ENCODE measurements at regions not wholly inside any gene's neighbourhood (a gene's known extent, or its start where the extent isn't known, plus 50 kb on each side); places are given as distances from the start of the nearest gene placed in this dataset.

DNA sequence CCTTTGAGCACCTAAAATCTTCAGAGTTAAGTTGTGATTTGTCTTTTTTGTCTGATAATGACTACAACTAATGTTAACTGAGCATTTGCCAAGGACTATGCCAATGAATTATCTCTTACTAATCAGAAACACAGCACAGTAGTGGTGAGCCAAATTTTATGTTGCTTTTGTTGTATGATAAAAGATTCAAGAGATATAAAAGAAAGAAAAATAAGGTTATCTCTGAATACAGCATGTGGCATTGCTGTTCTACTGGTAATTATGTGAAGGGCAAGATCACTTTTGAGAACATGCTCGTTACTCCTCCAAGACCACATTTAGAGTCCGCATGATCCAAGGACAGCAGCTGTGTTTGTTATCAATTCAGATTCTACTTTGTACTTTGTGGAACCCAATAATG, 133.4 kb upstream of the MYLIP start:
- no peaks in the 10 kb centered on the region for H3K36me3 ChIP-seq
- intact Hi-C loops (cut with DNase I; ENCODE audit: low total_unique reads), result no loop called here
- TF ChIP-seq, protein P1, sequence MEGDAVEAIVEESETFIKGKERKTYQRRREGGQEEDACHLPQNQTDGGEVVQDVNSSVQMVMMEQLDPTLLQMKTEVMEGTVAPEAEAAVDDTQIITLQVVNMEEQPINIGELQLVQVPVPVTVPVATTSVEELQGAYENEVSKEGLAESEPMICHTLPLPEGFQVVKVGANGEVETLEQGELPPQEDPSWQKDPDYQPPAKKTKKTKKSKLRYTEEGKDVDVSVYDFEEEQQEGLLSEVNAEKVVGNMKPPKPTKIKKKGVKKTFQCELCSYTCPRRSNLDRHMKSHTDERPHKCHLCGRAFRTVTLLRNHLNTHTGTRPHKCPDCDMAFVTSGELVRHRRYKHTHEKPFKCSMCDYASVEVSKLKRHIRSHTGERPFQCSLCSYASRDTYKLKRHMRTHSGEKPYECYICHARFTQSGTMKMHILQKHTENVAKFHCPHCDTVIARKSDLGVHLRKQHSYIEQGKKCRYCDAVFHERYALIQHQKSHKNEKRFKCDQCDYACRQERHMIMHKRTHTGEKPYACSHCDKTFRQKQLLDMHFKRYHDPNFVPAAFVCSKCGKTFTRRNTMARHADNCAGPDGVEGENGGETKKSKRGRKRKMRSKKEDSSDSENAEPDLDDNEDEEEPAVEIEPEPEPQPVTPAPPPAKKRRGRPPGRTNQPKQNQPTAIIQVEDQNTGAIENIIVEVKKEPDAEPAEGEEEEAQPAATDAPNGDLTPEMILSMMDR (IDR thresholded peaks at IDR 0.05), result no peak
- TF ChIP-seq POLR2A (IDR thresholded peaks at IDR 0.05), result no peak
- H3K9me3 ChIP-seq, result no peaks in the 10 kb centered on the region
- DNase-seq, result no peak
- no peak overlapping the region for H3K4me3 ChIP-seq
- H3K27me3 ChIP-seq, result no peaks in the 10 kb centered on the region
- peak overlapping the region in 1 of 2 donors; percentile 11 for H3K27ac ChIP-seq
- H3K4me1 ChIP-seq, result no peaks in the 10 kb centered on the region

DNA sequence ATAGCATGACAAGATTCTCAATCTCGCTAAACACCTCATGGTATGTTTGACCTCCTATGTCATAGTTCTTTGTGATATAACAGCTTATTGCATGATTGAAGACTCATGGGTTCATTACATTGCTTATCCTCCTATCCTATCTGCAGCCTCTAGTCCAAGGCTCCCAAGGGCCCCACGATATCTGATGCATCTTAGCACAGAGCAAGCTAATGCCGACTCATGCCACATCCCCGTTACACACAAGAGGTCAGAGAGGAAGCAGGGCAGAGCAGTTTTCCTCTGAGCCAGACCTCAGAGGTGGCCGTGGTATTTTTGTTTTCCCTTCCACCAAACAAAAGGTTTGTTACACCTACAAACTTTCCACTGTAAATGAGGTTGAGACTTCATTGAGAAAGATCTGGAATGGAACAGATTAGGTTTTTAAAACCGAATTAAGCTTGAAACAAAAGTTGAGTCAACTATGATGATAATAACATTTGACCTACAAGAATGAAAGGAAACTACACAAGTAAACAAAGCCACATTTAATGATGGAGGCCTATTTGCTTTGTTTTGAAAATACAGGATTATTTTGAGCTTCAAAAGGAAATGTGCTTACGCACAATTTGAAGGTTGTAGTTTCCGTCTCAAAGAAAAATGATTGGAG, 133.9 kb upstream of the MYLIP start:
- Histone ChIP-seq H3K4me1 (no peaks in the 10 kb centered on the region), H3K27me3 (no peaks in the 10 kb centered on the region), H3K27ac (peak overlapping the region in 1 of 2 donors; percentile 30), H3K9me3 (no peaks in the 10 kb centered on the region), H3K4me3 (no peak overlapping the region), H3K36me3 (no peaks in the 10 kb centered on the region)
- intact Hi-C loops (cut with DNase I; ENCODE audit: low total_unique reads), result no loop called here
- TF ChIP-seq POLR2A (IDR thresholded peaks at IDR 0.05), result no peak
- TF ChIP-seq, protein P1 (IDR thresholded peaks at IDR 0.05), result no peak
- no peak for DNase-seq

- H3K27me3 ChIP-seq, result no peaks in the 10 kb centered on the region
- no peak for DNase-seq
- intact Hi-C loops (cut with DNase I; ENCODE audit: low total_unique reads), result no loop called here
- no peak overlapping the region for H3K4me3 ChIP-seq
- H3K36me3 ChIP-seq, result no peaks in the 10 kb centered on the region
- H3K27ac ChIP-seq, result no peak overlapping the region
- no peaks in the 10 kb centered on the region for H3K4me1 ChIP-seq
- no peak for TF ChIP-seq POLR2A (IDR thresholded peaks at IDR 0.05)
- TF ChIP-seq, protein P1 (IDR thresholded peaks at IDR 0.05), result no peak
- no peaks in the 10 kb centered on the region for H3K9me3 ChIP-seq
Measured at GRCh38 chr6:15993716-15994228, 135.1 kb upstream of the MYLIP start.

GRCh38 chr6:15990179-15990578, 138.7 kb upstream of the MYLIP start:
- DNase-seq, result no peak
- Histone ChIP-seq H3K4me3 (no peak overlapping the region), H3K27me3 (no peaks in the 10 kb centered on the region), H3K27ac (no peak overlapping the region), H3K36me3 (no peaks in the 10 kb centered on the region), H3K4me1 (no peaks in the 10 kb centered on the region), H3K9me3 (no peaks in the 10 kb centered on the region)
- TF ChIP-seq POLR2A (IDR thresholded peaks at IDR 0.05), result no peak
- TF ChIP-seq, protein P1 (IDR thresholded peaks at IDR 0.05), result no peak
- intact Hi-C loops (cut with DNase I; ENCODE audit: low total_unique reads), result no loop called here

DNA sequence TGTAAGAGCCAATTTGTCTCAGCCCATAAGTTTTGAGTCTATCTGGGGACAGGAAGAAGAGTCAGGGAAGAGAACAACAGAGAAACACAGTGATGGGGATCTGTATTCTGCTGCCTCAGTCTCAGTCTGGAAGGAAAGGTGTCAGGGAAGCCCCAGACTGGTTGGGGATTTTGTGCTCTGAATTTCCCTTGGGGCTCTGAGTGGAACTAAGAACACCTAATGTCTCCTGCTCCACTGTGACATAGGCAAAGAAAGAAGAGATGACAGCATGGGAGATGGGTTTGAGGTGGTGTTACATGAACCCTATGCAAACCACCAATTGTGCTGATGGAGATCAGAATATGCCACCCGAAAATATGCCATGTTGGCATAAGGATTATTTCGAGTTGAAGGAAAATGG, 139.5 kb upstream of the MYLIP start:
- H3K27me3 ChIP-seq, result no peaks in the 10 kb centered on the region
- no peaks in the 10 kb centered on the region for H3K36me3 ChIP-seq
- intact Hi-C loops (cut with DNase I; ENCODE audit: low total_unique reads), result no loop called here
- no peaks in the 10 kb centered on the region for H3K9me3 ChIP-seq
- no peaks in the 10 kb centered on the region for H3K4me1 ChIP-seq
- H3K27ac ChIP-seq, result no peak overlapping the region
- no peak for DNase-seq
- TF ChIP-seq POLR2A (IDR thresholded peaks at IDR 0.05), result no peak
- TF ChIP-seq, protein P1 (IDR thresholded peaks at IDR 0.05), result no peak
- H3K4me3 ChIP-seq, result no peak overlapping the region

All from uterus (tissue), 3 donors.